GM21786 (cell line): ENCODE measurements at regions not wholly inside any gene's neighbourhood (a gene's known extent, or its start where the extent isn't known, plus 50 kb on each side); places are given as distances from the start of the nearest gene placed in this dataset.
"Not testable (repeated sequence)": the region's sequence is repeated elsewhere in the genome, so short reads cannot be mapped to it uniquely, and the experiment has no call there.

Source experiments
- ATAC-seq: cut with Tn5 transposase; IDR thresholded peaks from one replicate; pipeline ENCODE4 v1.9.1; 2021; ENCODE audit not compliant: unreplicated experiment

GRCh38 chr6:90374201-90374600 lies 77.6 kb upstream of the BACH2 start:
- no peak for ATAC-seq

DNA sequence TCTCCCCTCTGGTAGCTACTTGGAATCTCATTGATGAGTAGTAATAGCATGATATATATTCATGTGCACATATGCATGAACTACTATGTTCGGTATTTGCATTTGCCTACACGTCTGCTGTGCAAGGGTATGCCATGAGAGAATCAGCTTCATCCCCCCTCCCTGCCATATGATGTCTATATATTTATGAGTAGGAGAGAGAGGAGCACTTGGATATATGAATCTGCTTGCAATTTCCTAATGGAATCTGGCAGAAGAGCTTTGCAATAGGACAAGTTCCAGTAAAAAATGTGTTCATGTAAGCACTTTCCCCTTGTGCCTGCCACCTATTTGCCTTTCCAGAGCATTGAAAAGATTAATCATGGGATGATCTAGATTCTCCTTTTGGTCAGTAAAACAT lies 76.2 kb upstream of the BACH2 start:
- ATAC-seq = no peak

GRCh38 chr6:90372450-90372849 lies 75.8 kb upstream of the BACH2 start:
- ATAC-seq = no peak

DNA sequence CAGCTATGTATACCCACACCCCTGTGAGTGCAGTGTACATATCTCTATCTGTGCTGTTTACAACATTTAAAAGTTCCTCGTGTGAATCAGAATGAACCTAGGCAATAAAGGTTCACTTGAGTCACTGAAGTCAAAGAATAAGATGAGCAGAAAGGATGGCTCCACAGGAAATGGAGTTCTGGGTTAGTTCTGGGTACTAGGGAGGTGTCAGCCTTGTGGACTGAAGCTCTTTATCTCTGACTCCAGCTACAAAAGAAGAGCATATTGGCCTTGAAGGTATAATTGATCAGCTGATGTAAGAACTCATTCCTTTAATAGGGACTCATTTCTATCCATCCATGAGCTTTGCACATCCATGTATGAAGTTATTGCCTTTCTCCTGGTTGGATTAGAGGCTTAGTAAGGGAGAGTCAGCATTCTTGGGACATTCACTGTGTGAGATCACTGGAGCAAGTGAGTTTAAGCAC lies 73.9 kb upstream of the BACH2 start:
- ATAC-seq = no peak

DNA sequence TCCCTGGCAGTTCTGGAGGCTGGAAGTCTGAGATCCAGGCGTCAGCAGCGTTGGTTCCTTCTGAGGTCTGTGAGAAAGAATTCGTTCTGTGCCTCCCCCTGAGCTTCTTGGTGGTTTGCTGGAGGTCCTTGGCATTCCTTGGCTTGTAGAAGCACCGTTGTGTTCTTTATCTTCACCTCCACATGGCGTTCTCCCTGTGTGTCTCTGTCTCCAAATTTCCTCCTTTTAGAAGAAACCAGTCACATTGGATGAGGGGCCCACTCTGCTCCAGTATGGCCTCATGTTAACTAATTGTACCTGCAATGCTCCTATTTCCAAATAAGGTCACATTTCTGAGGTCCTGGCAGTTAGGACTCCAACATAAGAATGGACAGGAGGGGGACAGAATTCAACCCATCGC lies 73.0 kb upstream of the BACH2 start:
- no peak for ATAC-seq

DNA sequence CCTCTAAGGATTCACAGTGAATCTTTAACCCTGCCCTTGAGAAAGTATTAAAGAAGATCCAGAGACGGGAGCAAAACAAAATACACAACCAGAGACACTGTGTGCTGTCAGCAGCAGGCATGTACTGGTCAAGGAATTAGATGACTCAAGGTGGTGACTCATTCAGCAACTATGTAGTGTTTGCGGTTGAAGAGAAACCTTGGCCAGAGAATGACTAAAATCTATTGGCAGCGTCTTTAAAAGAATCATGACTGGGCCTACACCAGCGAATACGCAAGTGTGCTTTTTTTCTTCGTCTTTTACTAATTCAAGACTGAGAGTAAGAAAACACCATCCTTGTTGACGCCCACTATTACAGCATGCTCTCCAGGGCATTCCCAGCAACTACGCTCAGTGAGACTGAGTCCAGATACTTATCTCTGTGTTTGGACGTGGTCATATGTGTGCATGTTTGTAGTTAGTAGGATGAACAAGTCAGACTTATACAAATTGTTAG lies 72.4 kb upstream of the BACH2 start:
- peak; percentile 100 for ATAC-seq

DNA sequence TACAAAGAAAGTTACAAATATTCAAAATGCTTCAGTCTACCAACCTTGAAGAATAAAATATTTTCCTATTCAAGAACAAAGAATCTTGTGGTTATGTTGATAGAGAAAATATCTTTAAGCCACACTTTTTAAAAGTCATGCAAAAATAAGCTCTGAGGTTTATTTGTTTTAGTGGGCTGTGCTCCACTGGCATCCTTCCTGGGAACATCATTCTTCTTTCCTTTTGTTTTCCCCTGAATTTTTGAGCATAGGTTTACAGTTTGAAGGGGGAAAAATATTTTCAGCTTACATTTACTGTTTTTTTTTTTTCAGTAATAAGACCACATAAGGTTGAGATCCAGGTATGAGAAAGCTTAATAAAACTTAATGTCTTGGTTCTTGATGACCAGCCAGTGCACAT lies 72.0 kb upstream of the BACH2 start:
- no peak for ATAC-seq

- no peak for ATAC-seq
These were observed 71.4 kb upstream of the BACH2 start for GRCh38 chr6:90368001-90368400.

GRCh38 chr6:90365565-90366219 lies 69.0 kb upstream of the BACH2 start:
- ATAC-seq = no peak

- ATAC-seq = no peak
These were observed 68.4 kb upstream of the BACH2 start for GRCh38 chr6:90365002-90365401.

- ATAC-seq = no peak
These were observed 67.6 kb upstream of the BACH2 start for GRCh38 chr6:90364286-90364685.

DNA sequence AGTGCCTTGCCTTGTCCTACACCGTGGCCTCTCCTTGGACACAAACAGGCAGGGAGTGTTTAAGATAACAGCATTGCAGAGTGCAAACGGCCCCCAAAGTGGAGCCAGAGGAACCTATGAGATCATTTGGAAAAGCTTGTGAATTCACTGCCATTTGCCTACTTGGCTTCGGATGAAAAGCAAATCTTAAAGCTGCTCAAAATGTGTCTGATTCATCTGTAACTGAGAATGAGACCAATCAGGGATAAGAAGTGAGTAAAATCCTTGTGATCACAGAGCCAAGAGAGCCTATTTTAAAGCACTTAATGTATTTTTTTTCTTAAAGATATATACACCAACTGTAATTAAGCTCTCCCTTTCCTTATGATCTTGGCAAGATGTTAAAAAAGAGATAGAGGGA lies 65.7 kb upstream of the BACH2 start:
- no peak for ATAC-seq

- no peak for ATAC-seq
These were observed 64.5 kb upstream of the BACH2 start for GRCh38 chr6:90361174-90361573.

DNA sequence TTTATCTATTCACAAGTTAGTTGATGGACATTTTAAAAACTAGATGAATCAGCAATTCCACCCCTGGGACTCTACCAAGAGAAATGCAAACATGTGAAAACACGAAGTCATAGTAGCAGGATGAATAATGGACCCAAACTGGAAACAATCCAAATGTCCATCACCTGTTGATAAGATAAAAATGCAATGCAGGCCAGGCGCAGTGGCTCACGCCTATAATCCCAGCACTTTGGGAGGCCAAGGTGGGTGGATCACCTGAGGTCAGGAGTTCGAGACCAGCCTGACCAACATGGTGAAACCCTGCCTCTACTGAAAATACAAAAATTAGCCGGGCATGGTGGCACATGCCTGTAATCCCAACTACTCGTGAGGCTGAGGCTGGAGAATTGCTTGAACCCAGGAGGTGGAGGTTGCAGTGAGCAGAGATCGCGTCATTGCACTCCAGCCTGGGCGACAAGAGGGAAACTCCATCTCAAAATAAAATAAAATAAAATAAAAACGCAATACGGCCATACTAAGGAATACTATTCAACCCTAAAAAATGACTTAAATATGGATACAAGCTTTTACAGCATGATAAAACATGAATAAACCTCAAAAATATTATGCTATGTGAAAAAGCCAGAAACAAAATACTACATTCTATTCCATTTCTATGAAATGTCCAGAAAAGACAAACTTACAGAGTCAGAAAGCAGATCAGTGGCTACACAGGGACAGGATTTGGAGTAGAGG lies 61.6 kb upstream of the BACH2 start:
- ATAC-seq = not testable (repeated sequence)

DNA sequence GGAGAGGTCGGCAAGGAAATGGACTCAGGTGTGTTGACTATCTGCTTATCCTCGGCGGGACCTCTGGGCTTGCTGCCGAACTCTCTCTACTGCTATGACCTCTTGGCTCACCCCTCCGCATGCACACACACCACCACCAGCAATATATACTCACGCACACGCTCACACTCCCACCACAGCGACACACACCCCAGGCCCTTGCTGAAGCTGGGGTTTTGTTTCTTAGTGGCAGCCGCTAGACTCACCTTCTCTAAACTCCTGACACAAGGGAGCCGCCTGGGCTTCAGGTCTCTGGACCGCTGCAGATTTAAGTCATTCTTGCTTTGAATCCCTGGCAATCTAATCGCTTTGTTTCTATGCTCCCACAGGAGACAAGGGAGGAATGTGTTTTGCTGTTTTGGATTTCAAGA lies 59.4 kb upstream of the BACH2 start:
- no peak for ATAC-seq

GRCh38 chr6:90354961-90355360 lies 58.3 kb upstream of the BACH2 start:
- no peak for ATAC-seq

GRCh38 chr6:90351696-90352095 lies 55.1 kb upstream of the BACH2 start:
- ATAC-seq = no peak

GRCh38 chr6:90350689-90351554 lies 54.3 kb upstream of the BACH2 start:
- ATAC-seq = no peak

DNA sequence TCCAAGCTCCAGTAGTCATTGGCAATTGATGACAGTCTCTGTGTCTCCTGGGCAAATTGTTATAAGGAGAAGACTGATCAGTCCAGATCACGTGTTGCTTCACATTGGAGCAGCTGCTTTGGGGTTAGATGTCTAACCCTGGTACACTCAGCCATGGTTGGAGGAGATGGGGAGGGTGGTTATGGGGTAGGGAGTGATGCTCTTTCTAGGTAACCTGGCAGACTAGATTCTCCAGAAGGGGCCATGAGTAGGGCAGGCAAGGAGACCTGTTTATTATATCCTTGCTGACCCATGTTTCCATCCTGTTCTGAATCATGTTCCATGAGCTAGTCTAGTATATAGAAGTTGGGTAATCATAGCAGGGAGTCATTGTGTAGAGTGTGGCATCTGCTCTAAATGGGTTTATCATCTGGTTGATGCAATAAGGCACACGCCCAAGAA lies 50.8 kb upstream of the BACH2 start:
- ATAC-seq = no peak

DNA sequence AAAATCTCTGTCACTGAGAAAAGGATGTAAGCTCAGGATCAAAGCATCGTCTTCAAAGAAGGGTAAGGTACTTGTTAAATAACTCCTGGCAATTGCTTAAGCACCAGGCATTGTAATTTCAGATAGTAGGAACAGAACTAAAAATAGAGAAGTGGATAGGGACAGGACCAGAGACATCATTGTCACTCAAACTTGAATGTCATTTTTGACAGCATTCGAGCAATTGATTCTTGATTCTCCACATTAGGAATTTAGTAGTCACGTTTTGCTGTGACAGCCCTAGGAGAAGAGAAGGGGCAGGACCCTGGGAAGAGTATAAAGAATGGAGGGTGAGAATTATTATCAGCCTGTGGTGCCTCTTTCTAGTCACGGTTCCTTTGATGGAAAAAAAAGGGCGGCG lies 50.1 kb upstream of the BACH2 start:
- ATAC-seq = no peak
